ENCODE measurements at regions not wholly inside any gene's neighbourhood (a gene's known extent, or its start where the extent isn't known, plus 50 kb on each side); places are given as distances from the start of the nearest gene placed in this dataset.

DNA sequence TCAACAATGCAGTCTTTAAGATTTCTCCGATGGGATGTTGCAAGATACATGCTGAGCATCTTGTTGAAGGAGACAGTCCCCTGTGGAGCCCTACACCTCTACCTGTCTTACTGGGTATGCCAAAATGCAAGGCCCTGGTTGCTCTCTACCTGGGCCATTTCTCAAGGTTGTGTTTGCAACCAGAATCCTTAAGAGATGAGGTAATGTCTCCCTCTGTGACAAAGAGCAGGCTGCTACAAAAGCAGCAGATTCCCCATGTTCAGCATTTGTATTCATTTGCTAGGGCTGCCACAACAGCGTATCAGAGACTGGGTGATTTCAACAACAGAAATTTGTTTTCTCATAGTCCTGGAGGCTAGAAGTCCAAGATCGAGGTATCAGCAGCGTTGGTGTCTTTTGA is 138.4 kb upstream of the RPS23 start:
- Histone ChIP-seq H3K9me2 (replicated peaks; ENCODE audit: insufficient read depth, low read length) (no peaks in the 10 kb centered on the region), H2AFZ (ENCODE audit: low read length) (no peak overlapping the region), H3K36me3 (replicated peaks; ENCODE audit: insufficient read depth, low read length) (no peaks in the 10 kb centered on the region), H3K9me3 (replicated peaks; ENCODE audit: insufficient read depth, low read length) (no peaks in the 10 kb centered on the region), H3F3A (ENCODE audit: insufficient read depth, low read length) (no peaks in the 10 kb centered on the region), H3K27ac (ENCODE audit: low read length) (no peak overlapping the region), H3K27me3 (replicated peaks; ENCODE audit: insufficient read depth, low read length) (no peaks in the 10 kb centered on the region), H3K4me2 (ENCODE audit: low read depth, low read length) (no peak overlapping the region), H3K4me1 (ENCODE audit: low read length) (no peaks in the 10 kb centered on the region), H3K79me2 (ENCODE audit: low read length) (no peaks in the 10 kb centered on the region), H3K4me3 (ENCODE audit: low read length) (no peak overlapping the region), H4K20me1 (ENCODE audit: insufficient read depth, low read length) (no peaks in the 10 kb centered on the region), H3K9ac (ENCODE audit: low read length) (no peak overlapping the region)
- no peak for DNase-seq
- no peak for TF ChIP-seq CTCF (IDR thresholded peaks at IDR 0.05; ENCODE audit: low read length)
- no peak for TF ChIP-seq EZH2 (optimal IDR thresholded peaks at IDR 0.05; ENCODE audit: low read depth, low read length)
- no peak for TF ChIP-seq EZH2phosphoT487 (IDR thresholded peaks at IDR 0.05; ENCODE audit: low read length)

- Histone ChIP-seq H3K79me2 (ENCODE audit: low read length) (no peaks in the 10 kb centered on the region), H3K4me2 (ENCODE audit: low read depth, low read length) (no peak overlapping the region), H3K9me2 (replicated peaks; ENCODE audit: insufficient read depth, low read length) (no peaks in the 10 kb centered on the region), H3K36me3 (replicated peaks; ENCODE audit: insufficient read depth, low read length) (no peaks in the 10 kb centered on the region), H3K9ac (ENCODE audit: low read length) (no peak overlapping the region), H3K27me3 (replicated peaks; ENCODE audit: insufficient read depth, low read length) (no peaks in the 10 kb centered on the region), H3K4me3 (ENCODE audit: low read length) (no peak overlapping the region), H3F3A (ENCODE audit: insufficient read depth, low read length) (no peaks in the 10 kb centered on the region), H2AFZ (ENCODE audit: low read length) (no peak overlapping the region), H4K20me1 (ENCODE audit: insufficient read depth, low read length) (no peaks in the 10 kb centered on the region), H3K4me1 (ENCODE audit: low read length) (no peaks in the 10 kb centered on the region), H3K9me3 (replicated peaks; ENCODE audit: insufficient read depth, low read length) (no peaks in the 10 kb centered on the region), H3K27ac (ENCODE audit: low read length) (no peak overlapping the region)
- DNase-seq: no peak
- TF ChIP-seq EZH2 (optimal IDR thresholded peaks at IDR 0.05; ENCODE audit: low read depth, low read length) (no peak), EZH2phosphoT487 (IDR thresholded peaks at IDR 0.05; ENCODE audit: low read length) (no peak), CTCF (IDR thresholded peaks at IDR 0.05; ENCODE audit: low read length) (no peak)
Measured at GRCh38 chr5:82414041-82414388, 135.9 kb upstream of the RPS23 start.

DNA sequence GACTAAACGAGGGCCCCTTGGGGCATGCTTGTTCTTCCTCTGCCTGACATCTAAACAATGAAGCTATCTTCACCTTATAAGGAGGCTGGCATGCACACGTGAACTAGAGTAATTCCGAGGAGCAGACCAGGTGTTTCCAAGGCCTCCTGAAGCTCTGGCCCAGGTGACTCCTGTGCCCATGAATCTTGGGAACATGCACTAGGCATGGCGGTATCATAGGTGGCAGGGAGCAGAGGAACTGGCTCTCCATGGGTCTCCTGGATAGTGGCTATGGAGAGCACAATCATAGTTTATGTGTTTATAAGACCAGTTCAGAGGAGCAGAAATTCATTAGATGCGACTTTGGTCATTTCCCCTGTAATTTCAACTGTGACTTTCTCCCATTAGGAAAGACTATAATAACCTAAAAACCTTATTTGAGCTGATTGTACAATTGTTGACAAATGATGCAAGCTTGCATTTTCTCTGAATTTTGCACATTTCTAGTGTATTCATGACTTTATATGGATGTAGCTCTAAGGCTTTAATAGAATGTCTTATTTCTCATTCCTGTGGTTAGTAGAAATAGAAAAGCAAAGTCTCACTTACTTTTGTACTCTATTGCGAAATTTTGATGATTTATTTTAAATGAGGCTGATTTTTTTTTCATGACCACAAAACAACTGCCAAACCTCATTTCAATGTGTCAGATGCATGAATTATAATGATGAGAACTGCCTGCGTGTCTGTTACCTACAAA is 135.3 kb upstream of the RPS23 start:
- no peaks in the 10 kb centered on the region for H4K20me1 ChIP-seq (ENCODE audit: insufficient read depth, low read length)
- no peak overlapping the region for H2AFZ ChIP-seq (ENCODE audit: low read length)
- no peaks in the 10 kb centered on the region for H3K4me1 ChIP-seq (ENCODE audit: low read length)
- TF ChIP-seq EZH2 (optimal IDR thresholded peaks at IDR 0.05; ENCODE audit: low read depth, low read length): no peak
- TF ChIP-seq EZH2phosphoT487 (IDR thresholded peaks at IDR 0.05; ENCODE audit: low read length): no peak
- TF ChIP-seq CTCF (IDR thresholded peaks at IDR 0.05; ENCODE audit: low read length): no peak
- H3K36me3 ChIP-seq (replicated peaks; ENCODE audit: insufficient read depth, low read length): no peaks in the 10 kb centered on the region
- no peak overlapping the region for H3K27ac ChIP-seq (ENCODE audit: low read length)
- no peak overlapping the region for H3K4me2 ChIP-seq (ENCODE audit: low read depth, low read length)
- H3K27me3 ChIP-seq (replicated peaks; ENCODE audit: insufficient read depth, low read length): no peaks in the 10 kb centered on the region
- no peaks in the 10 kb centered on the region for H3K9me2 ChIP-seq (replicated peaks; ENCODE audit: insufficient read depth, low read length)
- H3K79me2 ChIP-seq (ENCODE audit: low read length): no peaks in the 10 kb centered on the region
- DNase-seq: no peak
- H3K9ac ChIP-seq (ENCODE audit: low read length): no peak overlapping the region
- H3K4me3 ChIP-seq (ENCODE audit: low read length): no peak overlapping the region
- H3K9me3 ChIP-seq (replicated peaks; ENCODE audit: insufficient read depth, low read length): no peaks in the 10 kb centered on the region
- no peaks in the 10 kb centered on the region for H3F3A ChIP-seq (ENCODE audit: insufficient read depth, low read length)

All from MM.1S (cell line).